Fibroblast of villous mesenchyme (primary cell): ENCODE measurements at regions not wholly inside any gene's neighbourhood (a gene's known extent, or its start where the extent isn't known, plus 50 kb on each side); places are given as distances from the start of the nearest gene placed in this dataset.

Experiments used
- DNase-seq: peaks from one replicate; pipeline ENCODE4 v3.0.0-alpha.2; 2010; ENCODE audit warnings: low read depth
- H3K4me3 ChIP-seq: 2 replicates; pipeline ENCODE4 v1.5.1; 2011; ENCODE audit warnings: low read depth, mild to moderate bottlenecking, low read length
- TF ChIP-seq, protein P1 (sequence below): IDR thresholded peaks from 2 replicates; pipeline ENCODE4 v1.5.1; 2012; ENCODE audit warnings: low read depth, mild to moderate bottlenecking, low read length; ENCODE audit not compliant: insufficient read depth

DNA sequence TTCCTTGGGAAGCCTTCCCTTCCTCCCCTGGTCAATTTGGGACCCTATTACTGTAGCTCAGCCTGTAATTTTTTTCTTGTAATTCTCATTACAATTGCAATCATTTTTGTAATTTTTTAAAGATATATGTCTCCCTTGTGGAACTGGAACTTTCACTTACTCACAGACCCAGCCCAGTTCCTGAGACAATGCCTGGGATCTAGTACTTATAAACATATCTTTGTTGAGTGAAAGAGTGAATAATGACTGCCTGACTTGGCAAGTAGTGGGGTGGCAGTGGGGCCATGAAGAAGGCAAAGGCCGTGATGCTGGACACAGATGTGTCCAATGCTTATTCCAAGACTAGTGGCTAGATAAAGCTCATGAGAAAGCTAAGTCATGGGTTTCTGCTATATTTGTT lies 294.5 kb upstream of the LRRN1 start:
- DNase-seq, result no peak
- H3K4me3 ChIP-seq, result no peak overlapping the region
- TF ChIP-seq, protein P1, sequence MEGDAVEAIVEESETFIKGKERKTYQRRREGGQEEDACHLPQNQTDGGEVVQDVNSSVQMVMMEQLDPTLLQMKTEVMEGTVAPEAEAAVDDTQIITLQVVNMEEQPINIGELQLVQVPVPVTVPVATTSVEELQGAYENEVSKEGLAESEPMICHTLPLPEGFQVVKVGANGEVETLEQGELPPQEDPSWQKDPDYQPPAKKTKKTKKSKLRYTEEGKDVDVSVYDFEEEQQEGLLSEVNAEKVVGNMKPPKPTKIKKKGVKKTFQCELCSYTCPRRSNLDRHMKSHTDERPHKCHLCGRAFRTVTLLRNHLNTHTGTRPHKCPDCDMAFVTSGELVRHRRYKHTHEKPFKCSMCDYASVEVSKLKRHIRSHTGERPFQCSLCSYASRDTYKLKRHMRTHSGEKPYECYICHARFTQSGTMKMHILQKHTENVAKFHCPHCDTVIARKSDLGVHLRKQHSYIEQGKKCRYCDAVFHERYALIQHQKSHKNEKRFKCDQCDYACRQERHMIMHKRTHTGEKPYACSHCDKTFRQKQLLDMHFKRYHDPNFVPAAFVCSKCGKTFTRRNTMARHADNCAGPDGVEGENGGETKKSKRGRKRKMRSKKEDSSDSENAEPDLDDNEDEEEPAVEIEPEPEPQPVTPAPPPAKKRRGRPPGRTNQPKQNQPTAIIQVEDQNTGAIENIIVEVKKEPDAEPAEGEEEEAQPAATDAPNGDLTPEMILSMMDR, result no peak

DNA sequence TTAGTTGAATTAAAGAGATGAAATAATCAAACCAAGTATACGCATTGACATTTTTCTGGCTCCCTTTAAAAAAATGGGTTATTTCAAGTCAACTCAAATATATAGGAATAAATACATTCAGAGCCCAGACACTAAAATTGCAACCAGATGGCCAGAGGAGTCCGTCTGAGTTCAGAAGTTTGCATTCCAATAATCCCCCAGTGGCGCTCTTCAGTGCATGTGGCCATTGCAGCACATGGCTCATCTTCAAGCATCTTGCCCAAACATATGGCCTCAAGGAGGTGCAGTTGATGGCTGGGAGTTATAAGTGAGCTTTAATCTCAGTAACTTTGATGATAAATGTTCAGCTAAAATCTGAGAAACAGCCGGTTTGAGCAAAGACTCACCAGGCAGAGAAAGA lies 295.8 kb upstream of the LRRN1 start:
- no peak for DNase-seq
- H3K4me3 ChIP-seq, result no peak overlapping the region
- TF ChIP-seq, protein P1, result no peak

DNA sequence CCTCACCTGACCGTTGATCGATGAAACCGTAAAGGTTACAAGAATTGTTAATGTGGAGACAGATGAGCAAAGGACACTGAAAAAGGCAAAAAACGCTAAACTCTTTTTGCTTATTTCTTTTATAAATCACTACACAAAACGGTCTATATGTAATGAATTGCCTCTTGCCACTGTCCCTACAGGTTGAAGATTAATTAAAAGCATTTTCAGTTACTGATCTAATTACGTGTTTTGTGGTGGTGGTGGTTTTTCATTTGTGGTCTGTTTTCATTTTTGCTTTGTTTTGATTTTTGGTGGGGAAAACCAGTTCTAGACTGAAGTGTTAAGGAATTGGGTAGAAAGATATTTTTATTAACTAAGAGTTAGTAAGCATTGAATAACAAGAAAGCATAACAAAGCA lies 299.2 kb upstream of the LRRN1 start:
- H3K4me3 ChIP-seq, result no peak overlapping the region
- TF ChIP-seq, protein P1, result no peak
- DNase-seq, result no peak

DNA sequence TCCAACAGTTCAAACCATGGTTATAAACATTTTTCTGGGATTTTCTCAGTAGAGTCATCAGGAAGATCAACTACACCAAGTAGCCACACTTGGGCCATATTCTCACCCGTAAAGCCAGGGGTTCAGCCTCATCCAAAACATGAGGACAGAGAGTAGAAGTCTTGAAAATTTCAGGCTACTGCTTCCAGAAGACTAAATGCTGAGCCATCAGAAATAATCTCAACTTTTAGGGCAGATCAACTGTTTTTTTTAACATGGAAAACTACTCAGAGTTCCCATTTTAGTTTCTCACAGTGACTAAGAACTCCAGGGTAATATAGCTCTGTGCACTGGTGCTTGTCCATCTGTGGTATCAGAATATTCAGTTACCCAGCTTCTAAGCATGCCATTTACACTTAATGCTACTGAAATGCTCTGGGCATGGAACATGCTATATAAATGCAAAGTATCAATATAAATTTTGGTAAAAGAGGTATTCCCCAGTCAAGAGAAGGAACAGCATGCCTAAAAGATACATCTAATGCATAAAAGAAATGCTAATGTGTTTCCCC lies 300.1 kb upstream of the LRRN1 start:
- TF ChIP-seq, protein P1, result no peak
- DNase-seq, result no peak
- H3K4me3 ChIP-seq, result no peak overlapping the region

DNA sequence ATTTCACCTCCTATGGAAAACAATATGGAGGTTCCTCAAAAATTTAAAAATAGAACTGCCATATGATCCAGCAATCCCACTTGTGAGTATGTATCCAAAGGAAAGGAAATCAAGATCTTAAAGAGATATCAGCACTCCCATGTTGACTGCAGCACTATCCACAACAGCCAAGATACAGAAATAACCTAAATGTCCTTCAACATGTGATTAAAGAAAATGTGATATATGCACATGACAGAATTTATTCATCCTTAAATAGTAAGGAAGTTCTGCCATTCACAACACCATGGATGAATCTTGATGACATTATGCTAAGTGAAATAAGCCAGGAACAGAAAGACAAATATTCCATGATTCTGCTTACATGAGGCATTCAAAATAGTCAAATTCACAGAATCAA lies 303.6 kb upstream of the LRRN1 start:
- H3K4me3 ChIP-seq, result no peak overlapping the region
- TF ChIP-seq, protein P1, result no peak
- DNase-seq, result no peak

DNA sequence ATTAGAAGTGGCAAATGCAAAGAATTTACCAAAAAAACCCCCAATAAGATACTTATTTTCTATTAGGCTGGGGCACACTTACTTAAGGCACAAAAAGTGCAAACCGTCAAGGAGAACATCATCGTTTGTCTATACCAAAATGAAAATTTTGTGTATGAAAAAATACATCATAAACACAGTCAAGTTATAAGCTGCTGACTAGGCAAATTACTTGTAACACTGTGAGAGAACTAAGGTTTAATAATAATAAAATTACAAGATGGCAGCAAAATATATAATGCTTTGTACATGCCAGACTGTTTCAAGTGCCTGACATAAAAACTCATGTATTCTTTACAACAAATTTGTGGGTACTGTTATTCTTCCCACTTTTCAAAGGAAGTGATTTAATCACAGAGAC lies 297.2 kb upstream of the CRBN start:
- TF ChIP-seq, protein P1, result no peak
- no peak overlapping the region for H3K4me3 ChIP-seq
- DNase-seq, result no peak

DNA sequence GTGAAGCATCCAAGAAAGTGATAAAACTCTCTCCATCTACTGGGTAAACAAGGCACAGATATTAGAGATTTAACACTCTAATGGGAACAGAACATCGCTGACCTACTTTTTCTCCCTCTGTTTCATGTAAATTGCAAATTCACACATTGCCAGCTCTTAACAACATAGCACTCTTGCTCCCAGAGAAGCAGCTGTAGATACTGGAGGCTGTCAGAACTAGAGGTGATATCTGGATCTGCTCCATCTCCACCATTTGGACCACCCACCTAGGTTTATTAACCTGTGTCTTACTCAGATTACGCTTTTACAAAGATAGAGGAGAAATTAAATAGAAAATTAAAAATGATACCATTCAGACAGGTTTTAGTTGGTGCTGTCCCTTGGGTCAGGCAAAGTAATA lies 289.1 kb upstream of the CRBN start:
- TF ChIP-seq, protein P1, result no peak
- H3K4me3 ChIP-seq, result no peak overlapping the region
- no peak for DNase-seq
